GM13977 (cell line): ENCODE measurements at regions not wholly inside any gene's neighbourhood (a gene's known extent, or its start where the extent isn't known, plus 50 kb on each side); places are given as distances from the start of the nearest gene placed in this dataset.

Source experiments
- DNase-seq: peaks from one replicate; pipeline ENCODE4 v3.0.0; 2012; ENCODE audit warnings: low spot score
- CTCF ChIP-seq: IDR thresholded peaks from 2 replicates; pipeline ENCODE4 v1.5.1; 2012; ENCODE audit warnings: mild to moderate bottlenecking, control low read depth; ENCODE audit not compliant: insufficient read depth; ENCODE audit errors: extremely low read depth, missing control alignments
- in situ Hi-C: fragments of 300-500 bp; cut with MboI; formaldehyde crosslinking; loops from one replicate; pipeline ENCODE4 v1.12.0; 2022; ENCODE audit warnings: low sequenced_read_pairs, low pct_unique_long_range_greater_than_20kb, mixed read lengths, inconsistent platforms; ENCODE audit not compliant: unreplicated experiment

GRCh38 chr12:18794000-18794399 lies 56.1 kb downstream of the CAPZA3 start:
- in situ Hi-C loops, result no loop called here
- no peak for DNase-seq
- no peak for TF ChIP-seq CTCF

GRCh38 chr12:18797604-18798003 lies 59.7 kb downstream of the CAPZA3 start:
- no peak for TF ChIP-seq CTCF
- no peak for DNase-seq
- in situ Hi-C loops, result no loop called here

- no peak for TF ChIP-seq CTCF
- in situ Hi-C loops, result no loop called here
- DNase-seq, result no peak
Observed at GRCh38 chr12:18798535-18799361, 60.8 kb downstream of the CAPZA3 start.

DNA sequence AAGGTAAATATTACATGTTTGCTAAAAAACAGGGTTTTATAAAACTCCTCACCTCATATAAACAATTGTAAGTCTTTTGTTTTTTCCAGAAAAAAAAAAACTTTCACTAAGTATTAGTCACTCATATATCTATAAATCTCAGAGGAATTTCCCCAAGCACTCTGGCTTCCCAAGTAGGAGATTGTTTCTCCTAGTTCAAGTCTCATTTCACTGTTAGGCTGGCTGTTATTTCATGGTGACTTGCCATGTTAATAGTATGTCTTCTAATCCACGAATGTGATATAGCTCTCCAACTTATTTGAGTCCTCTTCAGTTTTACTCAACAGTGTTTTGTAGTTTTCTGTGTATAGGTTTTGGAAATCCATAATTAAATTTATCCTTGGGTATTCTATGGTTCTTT lies 61.6 kb downstream of the CAPZA3 start:
- no peak for DNase-seq
- in situ Hi-C loops, result no loop called here
- no peak for TF ChIP-seq CTCF

DNA sequence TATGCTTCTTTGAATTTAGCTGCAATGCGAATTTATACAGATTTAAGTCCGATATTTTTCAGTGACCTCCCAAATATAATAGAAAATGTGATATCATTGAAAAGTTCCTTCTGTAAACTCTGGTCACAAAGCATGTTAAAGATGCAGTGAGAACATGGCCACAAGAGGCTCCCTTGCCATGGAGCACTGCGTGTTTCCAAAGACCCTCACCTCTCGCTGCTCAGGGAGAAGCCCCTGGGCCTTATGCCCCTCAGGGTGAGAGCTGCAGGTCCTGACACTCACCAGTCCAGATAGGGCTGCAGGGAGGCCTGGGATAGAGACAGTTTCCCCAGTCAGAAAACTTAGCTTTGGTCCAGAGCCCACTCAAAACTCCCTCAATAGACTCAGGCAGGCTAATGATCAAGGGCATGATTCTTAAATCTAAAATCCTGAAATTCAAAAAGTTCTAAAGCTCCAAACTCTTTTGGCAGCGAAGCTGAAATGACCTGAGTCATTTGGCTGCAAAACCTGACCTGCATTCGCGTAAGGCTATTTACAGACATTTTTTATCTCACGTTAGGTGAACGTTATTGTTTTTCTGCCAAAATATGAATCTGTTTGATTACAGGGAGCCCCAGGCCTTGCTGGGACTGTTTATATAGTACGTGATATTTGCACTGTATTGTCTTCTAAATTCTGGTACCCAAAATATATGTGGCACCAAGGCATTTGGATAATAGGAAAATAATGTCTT lies 67.8 kb downstream of the CAPZA3 start:
- TF ChIP-seq CTCF, result no peak
- DNase-seq, result no peak
- in situ Hi-C loops, result no loop called here

DNA sequence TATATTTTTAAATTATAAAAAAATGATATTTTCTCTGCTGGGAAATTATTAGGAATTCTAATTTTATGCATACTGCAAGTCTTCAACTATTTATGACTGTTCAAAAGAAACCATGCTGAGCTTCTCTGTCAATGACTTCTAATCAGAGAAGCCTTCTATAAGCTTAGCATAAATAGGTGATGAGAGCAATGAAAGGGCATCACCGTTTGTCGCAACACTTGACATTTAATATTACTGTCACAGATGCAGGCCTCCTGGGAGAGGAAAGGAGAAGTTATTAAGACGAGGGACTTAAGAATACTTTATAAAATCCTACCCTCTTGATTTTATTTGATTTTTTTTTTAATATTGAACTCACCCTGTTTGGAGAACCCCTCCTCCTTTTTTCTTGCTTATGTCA lies 69.8 kb downstream of the CAPZA3 start:
- no peak for DNase-seq
- in situ Hi-C loops, result no loop called here
- TF ChIP-seq CTCF, result no peak
